Progenitor cell of endocrine pancreas (in vitro differentiated cells): ENCODE measurements at regions not wholly inside any gene's neighbourhood (a gene's known extent, or its start where the extent isn't known, plus 50 kb on each side); places are given as distances from the start of the nearest gene placed in this dataset.

Experiments
- DNase-seq: peaks from one replicate; pipeline ENCODE4 v3.0.0; 2021; ENCODE audit warnings: low spot score; ENCODE audit not compliant: unreplicated experiment
- H3K27ac Mint-ChIP-seq: 2 replicates; pipeline ENCODE4 v1.8.0; 2021; ENCODE audit warnings: mild to moderate bottlenecking, moderate library complexity, mixed read lengths
- H3K27me3 Mint-ChIP-seq: 2 replicates; pipeline ENCODE4 v1.8.0; 2021; ENCODE audit warnings: mixed read lengths
- H3K36me3 Mint-ChIP-seq: 2 replicates; pipeline ENCODE4 v1.8.0; 2022; ENCODE audit warnings: mixed read lengths; ENCODE audit not compliant: insufficient read depth
- H3K4me1 Mint-ChIP-seq: 2 replicates; pipeline ENCODE4 v1.8.0; 2021; ENCODE audit warnings: low read depth, mixed read lengths
- H3K4me3 Mint-ChIP-seq: 2 replicates; pipeline ENCODE4 v1.8.0; 2021; ENCODE audit warnings: low read depth, mild to moderate bottlenecking, moderate library complexity, mixed read lengths
- H3K9me3 Mint-ChIP-seq: 2 replicates; pipeline ENCODE4 v1.8.0; 2021; ENCODE audit warnings: low read depth, mixed read lengths
- CTCF ChIP-seq: fragments of 200-600 bp; sonication (generic); IDR thresholded peaks from one replicate; pipeline ENCODE4 v1.5.0; 2021; ENCODE audit warnings: antibody characterized with exemption, mild to moderate bottlenecking; ENCODE audit not compliant: unreplicated experiment

- Mint-ChIP-seq H3K4me3 (no peak overlapping the region), H3K4me1 (peaks cover 2% of the 10 kb centered on the region), H3K27me3 (no peaks in the 10 kb centered on the region), H3K36me3 (no peaks in the 10 kb centered on the region), H3K27ac (no peak overlapping the region), H3K9me3 (no peaks in the 10 kb centered on the region)
- no peak for DNase-seq
- no peak for TF ChIP-seq CTCF
Observed at GRCh38 chr3:103112273-103112672, 677.5 kb downstream of the ZPLD1 start.

GRCh38 chr3:103126115-103126514 lies 691.3 kb downstream of the ZPLD1 start:
- H3K9me3 Mint-ChIP-seq: no peaks in the 10 kb centered on the region
- H3K4me3 Mint-ChIP-seq: no peak overlapping the region
- no peaks in the 10 kb centered on the region for H3K27me3 Mint-ChIP-seq
- no peak overlapping the region for H3K27ac Mint-ChIP-seq
- TF ChIP-seq CTCF: no peak
- H3K4me1 Mint-ChIP-seq: no peaks in the 10 kb centered on the region
- no peaks in the 10 kb centered on the region for H3K36me3 Mint-ChIP-seq
- DNase-seq: no peak

GRCh38 chr3:103127098-103127630 lies 692.3 kb downstream of the ZPLD1 start:
- no peaks in the 10 kb centered on the region for H3K9me3 Mint-ChIP-seq
- H3K4me1 Mint-ChIP-seq: no peaks in the 10 kb centered on the region
- TF ChIP-seq CTCF: no peak
- no peaks in the 10 kb centered on the region for H3K27me3 Mint-ChIP-seq
- H3K27ac Mint-ChIP-seq: no peak overlapping the region
- DNase-seq: no peak
- H3K4me3 Mint-ChIP-seq: no peak overlapping the region
- no peaks in the 10 kb centered on the region for H3K36me3 Mint-ChIP-seq

GRCh38 chr3:103127737-103128136 lies 692.9 kb downstream of the ZPLD1 start:
- H3K27me3 Mint-ChIP-seq: no peaks in the 10 kb centered on the region
- no peak overlapping the region for H3K27ac Mint-ChIP-seq
- no peaks in the 10 kb centered on the region for H3K4me1 Mint-ChIP-seq
- H3K36me3 Mint-ChIP-seq: no peaks in the 10 kb centered on the region
- no peaks in the 10 kb centered on the region for H3K9me3 Mint-ChIP-seq
- no peak for DNase-seq
- no peak for TF ChIP-seq CTCF
- no peak overlapping the region for H3K4me3 Mint-ChIP-seq

- H3K4me1 Mint-ChIP-seq: peaks cover 6% of the 10 kb centered on the region
- no peaks in the 10 kb centered on the region for H3K36me3 Mint-ChIP-seq
Observed at GRCh38 chr3:103134023-103134724, 699.4 kb downstream of the ZPLD1 start.

More at GRCh38 chr3:103134023-103134724, 699.4 kb downstream of the ZPLD1 start:
- no peak overlapping the region for H3K4me3 Mint-ChIP-seq
- H3K27ac Mint-ChIP-seq: no peak overlapping the region
- TF ChIP-seq CTCF: no peak
- no peak for DNase-seq
- no peaks in the 10 kb centered on the region for H3K9me3 Mint-ChIP-seq
- no peaks in the 10 kb centered on the region for H3K27me3 Mint-ChIP-seq
